Liver (tissue), 8 donors: ENCODE measurements at regions not wholly inside any gene's neighbourhood (a gene's known extent, or its start where the extent isn't known, plus 50 kb on each side); places are given as distances from the start of the nearest gene placed in this dataset.

Experiments
- DNase-seq: peaks from one replicate; pipeline ENCODE4 v3.0.0-alpha.2; 2017; ENCODE audit warnings: low spot score
- H3K27ac ChIP-seq, 2 donors: one replicate each; pipeline ENCODE4 v1.7.0; 2013; ENCODE audit warnings: inconsistent platforms in 2 of 2, low read length in 2 of 2, control low read depth in 1 of 2, low read depth in 1 of 2, mild to moderate bottlenecking in 1 of 2
- H3K27me3 ChIP-seq, 4 donors: one replicate each; pipeline versions ENCODE4 v1.6.1 to v1.7.0; 2013; ENCODE audit warnings: low read length in 3 of 4, inconsistent platforms in 1 of 4, mild to moderate bottlenecking in 1 of 4, moderate library complexity in 1 of 4; ENCODE audit not compliant: control insufficient read depth in 4 of 4, insufficient read depth in 4 of 4
- H3K36me3 ChIP-seq, 4 donors: one replicate each; pipeline versions ENCODE4 v1.6.1 to v1.7.0; 2013; ENCODE audit warnings: low read length in 3 of 4, mild to moderate bottlenecking in 3 of 4, low read depth in 1 of 4, moderate library complexity in 1 of 4; ENCODE audit not compliant: control insufficient read depth in 4 of 4, insufficient read depth in 3 of 4
- H3K4me1 ChIP-seq, 4 donors: one replicate each; pipeline versions ENCODE4 v1.6.1 to v1.7.0; 2013; ENCODE audit warnings: low read length in 3 of 4, mild to moderate bottlenecking in 3 of 4, moderate library complexity in 1 of 4; ENCODE audit not compliant: control insufficient read depth in 4 of 4, insufficient read depth in 4 of 4
- H3K4me3 ChIP-seq, 3 donors: one replicate each; pipeline versions ENCODE4 v1.6.1 to v1.7.0; 2013; ENCODE audit warnings: low read length in 3 of 3, control low read depth in 1 of 3, low read depth in 1 of 3, mild to moderate bottlenecking in 1 of 3
- H3K9ac ChIP-seq, 2 donors: one replicate each; pipeline ENCODE4 v1.7.0; 2013; ENCODE audit warnings: low read length in 2 of 2, mild to moderate bottlenecking in 2 of 2, moderate library complexity in 2 of 2, control low read depth in 1 of 2, low read depth in 1 of 2
- H3K9me3 ChIP-seq, 4 donors: one replicate each; pipeline versions ENCODE4 v1.6.1 to v1.7.0; 2013; ENCODE audit warnings: low read length in 3 of 4; ENCODE audit not compliant: control insufficient read depth in 4 of 4
- ATF3 ChIP-seq: IDR thresholded peaks from 2 replicates; pipeline ENCODE4 v1.6.1; 2016; ENCODE audit warnings: antibody characterized with exemption
- CTCF ChIP-seq: fragments of 150-350 bp; IDR thresholded peaks from 2 replicates; pipeline ENCODE4 v1.5.1; 2017; ENCODE audit warnings: improper control_type of control experiment, low read depth, low read length; ENCODE audit not compliant: missing input control
- EGR1 ChIP-seq, 2 donors: IDR thresholded peaks; 2 replicates each; pipeline ENCODE4 v1.6.1; 2016 to 2018; ENCODE audit warnings: antibody characterized with exemption in 2 of 2, low read depth in 2 of 2
- FOXA1 ChIP-seq: IDR thresholded peaks from 2 replicates; pipeline ENCODE4 v1.6.1; 2016; ENCODE audit warnings: antibody characterized with exemption
- FOXA2 ChIP-seq: IDR thresholded peaks from 2 replicates; pipeline ENCODE4 v1.6.1; 2016; ENCODE audit warnings: antibody characterized with exemption
- GABPA ChIP-seq, 2 donors: IDR thresholded peaks in 1 of 2; conservative IDR thresholded peaks in 1 of 2; 2 replicates each; pipeline ENCODE4 v1.6.1; 2016; ENCODE audit warnings: antibody characterized with exemption in 2 of 2, mild to moderate bottlenecking in 1 of 2, moderate library complexity in 1 of 2
- HNF4G ChIP-seq: IDR thresholded peaks from 2 replicates; pipeline ENCODE4 v1.6.1; 2016; ENCODE audit warnings: antibody characterized with exemption
- JUND ChIP-seq, 2 donors: IDR thresholded peaks; 2 replicates each; pipeline ENCODE4 v1.6.1; 2016; ENCODE audit warnings: antibody characterized with exemption in 2 of 2
- MAX ChIP-seq: IDR thresholded peaks from 2 replicates; pipeline ENCODE4 v1.6.1; 2016; ENCODE audit warnings: antibody characterized with exemption
- NR2F2 ChIP-seq: IDR thresholded peaks from 2 replicates; pipeline ENCODE4 v1.6.1; 2016; ENCODE audit warnings: antibody characterized with exemption
- RAD21 ChIP-seq, 2 donors: IDR thresholded peaks; 2 replicates each; pipeline ENCODE4 v1.6.1; 2016; ENCODE audit warnings: antibody characterized with exemption in 2 of 2, mild to moderate bottlenecking in 2 of 2
- REST ChIP-seq: IDR thresholded peaks from 2 replicates; pipeline ENCODE4 v1.6.1; 2016; ENCODE audit warnings: antibody characterized with exemption, mild to moderate bottlenecking
- SP1 ChIP-seq: IDR thresholded peaks from 2 replicates; pipeline ENCODE4 v1.6.1; 2018; ENCODE audit warnings: antibody characterized with exemption, mild to moderate bottlenecking
- YY1 ChIP-seq: IDR thresholded peaks from 2 replicates; pipeline ENCODE4 v1.6.1; 2016; ENCODE audit warnings: antibody characterized with exemption, mild to moderate bottlenecking
- ZBTB33 ChIP-seq: IDR thresholded peaks from 2 replicates; pipeline ENCODE4 v1.6.1; 2016; ENCODE audit warnings: antibody characterized with exemption
- WGBS: extraction: QIAGEN DNeasy Blood & Tissue Kit; methylation state at CpG from one replicate; pipeline ENCODE4 v1.1.7; 2013; 5-methylcytosine and 5-hydroxymethylcytosine counted together
- donor health status: healthy.
- donor health status: healthy.
- donor health status: healthy.
- donor health status: healthy.
- donor health status: healthy.

- DNase-seq, result no peak
- Histone ChIP-seq H3K9me3 (peaks cover 0 to 10% (median 5%) of the 10 kb centered on the region in 4 donors), H3K27me3 (no peaks in the 10 kb centered on the region), H3K9ac (no peak overlapping the region), H3K4me3 (no peak overlapping the region), H3K4me1 (no peaks in the 10 kb centered on the region), H3K36me3 (no peaks in the 10 kb centered on the region), H3K27ac (no peak overlapping the region)
- TF ChIP-seq FOXA2 (no peak), EGR1 (IDR thresholded peaks at IDR 0.05; ENCODE audit: low read depth in 2 of 2) (no peak), NR2F2 (no peak), ZBTB33 (no peak), SP1 (no peak), MAX (no peak), FOXA1 (no peak), HNF4G (no peak), ATF3 (no peak), GABPA (IDR thresholded peaks at IDR 0.05 in 1 of 2, conservative IDR thresholded peaks at IDR 0.05 in 1 of 2) (no peak)
Observed at GRCh38 chr1:199411506-199411905, 616.0 kb upstream of the NR5A2 start.

- 51% methylated on average over 1 of the region's 1 CpG for WGBS
- DNase-seq, result no peak
- Histone ChIP-seq H3K9ac (no peak overlapping the region), H3K36me3 (no peaks in the 10 kb centered on the region), H3K27ac (no peak overlapping the region), H3K4me1 (no peaks in the 10 kb centered on the region), H3K9me3 (peaks cover 0 to 4% (median under 1%) of the 10 kb centered on the region in 4 donors), H3K4me3 (no peak overlapping the region), H3K27me3 (no peaks in the 10 kb centered on the region)
- no peak for TF ChIP-seq CTCF
- TF ChIP-seq RAD21 (IDR thresholded peaks at IDR 0.05), result peak; percentile 16 to 53
- no peak for TF ChIP-seq JUND (IDR thresholded peaks at IDR 0.05)
Observed at GRCh38 chr1:199422206-199422605, 605.3 kb upstream of the NR5A2 start.

- no peak overlapping the region for H3K9ac ChIP-seq
- no peak overlapping the region for H3K27ac ChIP-seq
- H3K36me3 ChIP-seq, result no peaks in the 10 kb centered on the region
- H3K4me3 ChIP-seq, result no peak overlapping the region
- peaks cover 2 to 23% (median 9%) of the 10 kb centered on the region in 4 donors for H3K4me1 ChIP-seq
- H3K9me3 ChIP-seq, result no peaks in the 10 kb centered on the region
- no peaks in the 10 kb centered on the region for H3K27me3 ChIP-seq
- no peak for DNase-seq
- WGBS, result 80% methylated on average over 4 of the region's 4 CpGs
- TF ChIP-seq CTCF (no peak), SP1 (no peak), ZBTB33 (no peak), YY1 (no peak), GABPA (IDR thresholded peaks at IDR 0.05 in 1 of 2, conservative IDR thresholded peaks at IDR 0.05 in 1 of 2) (no peak), MAX (no peak), FOXA1 (no peak), REST (no peak), EGR1 (IDR thresholded peaks at IDR 0.05; ENCODE audit: low read depth in 2 of 2) (no peak), RAD21 (IDR thresholded peaks at IDR 0.05) (no peak)
Observed at GRCh38 chr1:199447906-199448305, 579.6 kb upstream of the NR5A2 start.
